NOMO-1 treated with dmso at 0.1 percent for 144 hours (cell line): ENCODE measurements at regions not wholly inside any gene's neighbourhood (a gene's known extent, or its start where the extent isn't known, plus 50 kb on each side); places are given as distances from the start of the nearest gene placed in this dataset.

ENCODE experiments used
- DNase-seq: peaks from one replicate; lab custom pipeline; 2025; ENCODE audit not compliant: unreplicated experiment; lab: John Stamatoyannopoulos, UW

- DNase-seq, result no peak
These were observed 66.3 kb upstream of the SORCS3 start for GRCh38 chr10:104574838-104575237.

- no peak for DNase-seq
These were observed 64.5 kb upstream of the SORCS3 start for GRCh38 chr10:104576611-104577010.

GRCh38 chr10:104577163-104577562, 63.9 kb upstream of the SORCS3 start:
- no peak for DNase-seq

GRCh38 chr10:104577861-104578521, 63.1 kb upstream of the SORCS3 start:
- no peak for DNase-seq

GRCh38 chr10:104578671-104579070, 62.4 kb upstream of the SORCS3 start:
- DNase-seq, result no peak

GRCh38 chr10:104579136-104579535, 62.0 kb upstream of the SORCS3 start:
- DNase-seq, result no peak

- DNase-seq, result no peak
These were observed 60.8 kb upstream of the SORCS3 start for GRCh38 chr10:104580321-104580720.

GRCh38 chr10:104580774-104581675, 60.1 kb upstream of the SORCS3 start:
- peak; percentile 58 for DNase-seq

- no peak for DNase-seq
These were observed 59.0 kb upstream of the SORCS3 start for GRCh38 chr10:104581884-104582601.

- no peak for DNase-seq
These were observed 58.5 kb upstream of the SORCS3 start for GRCh38 chr10:104582602-104582951.

GRCh38 chr10:104582966-104583365, 58.1 kb upstream of the SORCS3 start:
- DNase-seq, result no peak

GRCh38 chr10:104584541-104584940, 56.5 kb upstream of the SORCS3 start:
- no peak for DNase-seq

- DNase-seq, result no peak
These were observed 53.3 kb upstream of the SORCS3 start for GRCh38 chr10:104587751-104588150.

- DNase-seq, result no peak
These were observed 51.7 kb upstream of the SORCS3 start for GRCh38 chr10:104589431-104589830.

- no peak for DNase-seq
These were observed 51.2 kb upstream of the SORCS3 start for GRCh38 chr10:104589871-104590270.
